M059J (cell line): ENCODE measurements at regions not wholly inside any gene's neighbourhood (a gene's known extent, or its start where the extent isn't known, plus 50 kb on each side); places are given as distances from the start of the nearest gene placed in this dataset.
"Not testable (repeated sequence)": the region's sequence is repeated elsewhere in the genome, so short reads cannot be mapped to it uniquely, and the experiment has no call there.

Source experiments
- DNase-seq: peaks from one replicate; pipeline ENCODE4 v3.0.0-alpha.2; 2012; ENCODE audit warnings: low read depth

DNA sequence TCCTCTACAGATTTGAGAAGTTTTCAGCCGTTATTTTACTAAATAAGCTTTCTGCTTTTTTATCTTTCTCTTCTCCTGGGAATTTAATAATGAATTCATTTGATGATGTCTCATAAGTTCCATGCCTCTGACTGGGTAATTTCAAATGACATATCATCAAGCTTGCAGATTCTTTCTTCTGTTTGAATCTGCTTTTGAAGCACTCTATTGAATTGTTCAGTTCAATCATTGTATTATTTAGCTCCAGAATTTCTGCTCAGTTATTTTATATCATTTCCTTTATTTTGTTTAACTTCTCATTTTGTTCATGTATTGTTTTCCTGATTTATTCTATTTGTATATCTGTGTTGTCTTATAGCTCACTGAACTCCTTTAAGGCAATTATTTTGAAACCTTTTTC is 196.9 kb upstream of the CNTNAP2 start:
- no peak for DNase-seq

DNA sequence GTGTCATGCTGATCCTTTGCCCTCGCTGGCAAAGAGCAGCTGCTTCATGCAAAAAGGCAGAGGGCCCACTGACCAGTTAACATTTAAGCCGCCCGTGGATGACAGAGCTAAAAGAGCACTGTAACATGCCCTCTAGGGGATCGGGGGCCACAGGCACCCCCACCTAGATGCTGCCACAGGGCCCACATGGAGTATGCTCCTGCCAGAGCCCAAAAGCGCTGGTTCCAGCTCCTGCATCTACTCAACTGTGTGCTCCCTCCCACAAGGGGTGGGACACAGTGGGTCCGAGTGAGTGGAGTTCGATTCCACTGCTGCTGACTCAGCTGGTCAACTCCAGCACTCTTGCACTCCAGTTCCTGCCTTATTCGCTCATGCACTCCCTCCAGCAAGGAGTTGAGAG is 199.8 kb upstream of the CNTNAP2 start:
- no peak for DNase-seq

DNA sequence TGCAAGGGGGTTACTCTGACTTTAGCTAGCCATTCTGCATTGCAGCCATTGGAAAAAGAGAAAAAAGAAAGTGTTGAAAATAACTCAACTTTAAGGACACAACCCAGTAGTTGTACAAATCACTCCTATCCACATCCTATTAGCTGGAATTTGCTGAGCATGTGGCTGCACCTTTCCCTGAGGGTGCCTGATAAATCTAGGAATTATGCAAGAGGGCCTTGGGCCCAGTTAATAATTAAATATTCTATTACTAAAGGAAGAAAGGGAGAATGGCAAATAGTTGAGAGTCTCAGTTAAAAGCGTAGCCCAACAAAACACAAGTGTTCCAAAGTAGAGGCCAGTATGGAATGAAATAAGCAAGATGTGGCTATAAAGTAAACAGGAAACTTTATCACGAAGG is 200.9 kb upstream of the CNTNAP2 start:
- no peak for DNase-seq

DNA sequence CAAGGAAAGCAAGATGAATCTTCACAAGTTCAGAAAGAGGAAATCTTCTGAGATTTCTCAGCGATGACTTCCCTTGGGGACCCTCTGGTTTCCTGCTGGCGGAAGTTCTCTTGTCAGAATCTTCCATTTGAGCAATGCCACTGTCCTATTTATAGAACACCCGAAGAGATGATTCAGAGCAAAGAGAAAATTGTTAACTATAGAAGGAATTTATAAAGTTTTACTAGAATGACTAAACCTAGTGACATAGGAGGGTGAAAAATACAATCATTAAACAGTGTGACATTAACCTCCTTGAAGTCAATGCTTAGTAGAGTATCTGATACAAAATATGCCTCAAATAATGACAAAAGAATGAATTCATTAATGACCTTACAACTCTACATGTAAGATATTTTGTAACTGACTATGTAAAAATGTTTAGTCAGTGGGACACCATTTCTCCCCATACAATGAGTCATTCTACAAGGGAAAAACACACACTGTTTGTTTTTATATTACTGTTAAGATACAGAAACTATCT is 206.5 kb upstream of the CNTNAP2 start:
- DNase-seq = peak; percentile 35

DNA sequence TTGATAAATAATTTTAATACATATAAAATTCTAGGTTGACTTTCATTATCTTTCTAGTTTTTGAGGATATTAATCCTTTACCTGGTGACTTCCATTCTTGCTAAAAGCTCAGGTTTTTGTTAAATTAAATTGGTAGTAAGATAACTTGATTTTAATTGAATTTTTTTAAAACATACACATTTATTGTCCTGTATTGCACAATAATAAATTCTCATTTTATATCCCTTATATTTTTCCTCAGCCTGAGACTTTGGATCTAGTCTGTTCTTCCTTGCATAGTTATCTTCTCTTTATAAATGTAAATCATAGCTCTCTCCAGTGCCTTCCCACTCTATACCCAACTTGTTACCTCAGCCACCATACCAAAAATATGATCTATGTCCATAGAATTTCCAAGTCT is 212.9 kb upstream of the CNTNAP2 start:
- no peak for DNase-seq

DNA sequence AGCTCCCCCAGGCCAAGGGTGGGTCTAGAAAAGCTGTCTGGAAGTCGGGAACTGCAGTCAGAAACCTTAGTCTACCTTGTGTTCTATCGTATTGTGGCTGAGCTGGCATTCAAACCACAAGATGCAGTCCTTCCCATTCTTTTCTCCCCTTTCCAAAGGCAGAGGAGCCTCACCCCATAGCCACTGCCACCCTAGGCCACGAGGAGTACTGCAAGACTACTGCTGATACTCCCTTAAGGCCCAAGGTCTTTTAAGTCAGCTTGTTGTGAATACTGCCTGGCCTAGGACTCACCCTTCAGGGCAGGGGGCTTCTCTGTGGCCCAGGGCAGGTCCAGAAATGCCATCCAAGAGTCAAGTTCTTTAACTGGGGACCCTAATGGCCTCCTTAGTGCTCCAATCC is 214.5 kb upstream of the CNTNAP2 start:
- DNase-seq = no peak

DNA sequence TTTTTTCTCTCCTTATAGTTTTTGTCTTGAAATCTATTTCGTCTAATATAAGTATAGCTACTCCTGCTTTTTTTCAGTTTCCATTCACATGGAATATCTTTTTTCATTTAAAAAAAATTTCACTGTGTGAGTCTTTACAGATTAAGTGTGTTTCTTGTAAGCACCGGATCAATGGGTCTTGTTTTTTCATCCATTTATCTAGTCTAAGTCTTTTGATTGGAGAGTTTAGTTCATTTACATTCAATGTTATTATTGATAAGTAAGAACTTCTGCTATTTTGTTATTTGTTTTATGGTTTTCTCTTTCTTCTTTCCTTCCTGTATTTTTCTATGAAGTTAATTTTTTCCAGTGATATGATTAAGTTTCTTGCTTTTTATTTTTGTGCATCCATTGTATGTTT is 216.7 kb upstream of the CNTNAP2 start:
- DNase-seq = no peak

DNA sequence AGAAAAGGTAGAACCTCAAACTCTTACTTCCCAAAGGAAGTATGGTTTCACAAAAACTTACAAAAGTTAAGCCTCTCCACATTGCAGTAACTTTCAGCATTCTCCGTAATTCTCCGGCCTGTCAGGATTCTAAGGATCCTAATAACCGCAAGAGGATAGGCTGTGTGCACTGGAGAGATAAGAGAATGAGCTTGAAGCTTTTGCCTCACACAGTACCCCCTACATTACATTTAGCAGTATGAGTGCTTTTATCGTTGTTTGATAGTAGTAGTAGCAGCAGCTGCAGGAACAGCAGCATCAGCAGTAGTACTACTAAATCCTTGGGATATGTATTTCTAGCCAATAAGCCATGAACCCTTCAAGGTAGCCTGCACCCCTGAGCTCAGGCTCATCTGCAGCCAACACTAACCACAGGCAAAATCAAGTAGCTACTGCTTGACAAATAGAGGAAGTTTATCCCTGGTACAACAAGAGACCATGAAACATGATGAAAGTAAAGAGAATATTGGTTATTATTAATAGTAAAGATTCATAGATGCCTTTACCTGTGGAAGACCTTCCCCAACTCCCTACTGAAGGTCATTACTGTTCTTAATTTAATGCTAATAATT is 222.6 kb upstream of the CNTNAP2 start:
- DNase-seq = no peak

DNA sequence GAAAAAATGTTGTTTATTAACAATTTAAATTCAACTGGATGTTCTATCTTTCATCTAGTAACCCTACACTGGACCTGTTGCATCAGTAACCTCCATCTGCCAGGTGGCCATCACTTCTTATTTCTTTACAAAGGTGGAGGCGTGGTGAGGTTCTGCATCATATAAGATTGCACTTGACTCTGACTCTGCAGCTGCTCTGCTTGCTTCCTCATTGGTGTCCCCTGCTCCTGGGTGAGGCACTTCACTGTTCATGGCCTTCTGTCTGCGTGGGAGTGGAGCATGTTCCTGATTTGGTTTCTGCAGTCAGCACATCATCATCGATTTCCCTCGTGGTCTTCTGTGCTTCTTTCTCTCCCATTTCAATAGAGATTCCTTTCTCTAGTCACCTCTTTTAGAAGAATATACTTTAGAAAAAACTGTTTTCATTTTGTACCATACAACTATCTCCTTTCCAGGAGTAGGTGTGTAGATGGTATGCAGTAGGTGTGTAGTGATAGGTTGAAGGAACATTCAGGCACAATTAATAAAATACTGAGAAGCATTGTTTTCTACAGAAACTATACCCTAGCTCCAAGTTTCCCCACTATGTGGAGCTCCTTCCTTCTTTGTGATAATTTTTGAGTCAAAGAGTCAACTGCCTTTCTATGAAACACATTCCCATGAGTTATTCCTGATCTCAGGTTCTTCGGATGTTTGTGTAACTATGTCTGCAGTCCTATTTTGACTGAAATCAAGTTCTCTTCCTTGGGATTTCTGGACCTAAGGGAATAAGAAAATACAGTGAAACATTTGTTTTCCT is 231.7 kb upstream of the CNTNAP2 start:
- DNase-seq = no peak

DNA sequence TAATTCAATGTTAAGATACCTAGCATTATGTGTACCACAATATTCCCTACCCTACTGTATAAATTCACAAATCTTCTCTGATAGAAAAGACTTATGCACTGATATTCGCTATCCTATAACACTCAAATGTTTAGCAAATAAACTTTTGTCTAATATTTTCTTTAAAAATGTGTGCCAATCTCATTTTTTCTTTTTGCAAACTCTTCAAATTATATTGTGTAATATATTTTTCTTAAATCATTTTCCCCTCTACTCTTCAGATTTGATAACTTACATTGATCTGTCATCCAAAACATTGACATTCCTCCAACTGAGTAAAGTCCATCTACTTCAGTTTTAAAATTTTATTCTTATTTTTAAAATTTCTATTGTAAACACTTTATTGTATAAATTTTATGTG is 240.2 kb upstream of the CNTNAP2 start:
- DNase-seq = no peak

DNA sequence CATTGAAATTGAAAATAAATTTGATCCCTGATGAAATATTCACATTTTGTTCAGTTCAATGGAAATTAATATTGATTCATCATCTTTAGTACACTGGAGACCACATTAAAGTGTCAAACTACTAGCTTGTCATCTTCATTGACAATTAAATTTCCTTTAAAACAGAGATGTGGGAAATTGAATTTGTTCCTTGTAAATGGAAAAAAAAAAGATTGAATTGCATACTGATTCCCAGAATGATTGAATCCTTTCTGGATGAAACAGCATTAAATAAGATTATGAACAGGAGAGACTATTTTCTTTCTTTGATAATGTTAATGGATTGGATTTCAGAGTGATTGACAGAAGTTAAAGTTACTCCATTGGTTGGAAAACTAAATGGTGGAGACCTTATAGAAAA is 241.3 kb upstream of the CNTNAP2 start:
- DNase-seq = no peak

DNA sequence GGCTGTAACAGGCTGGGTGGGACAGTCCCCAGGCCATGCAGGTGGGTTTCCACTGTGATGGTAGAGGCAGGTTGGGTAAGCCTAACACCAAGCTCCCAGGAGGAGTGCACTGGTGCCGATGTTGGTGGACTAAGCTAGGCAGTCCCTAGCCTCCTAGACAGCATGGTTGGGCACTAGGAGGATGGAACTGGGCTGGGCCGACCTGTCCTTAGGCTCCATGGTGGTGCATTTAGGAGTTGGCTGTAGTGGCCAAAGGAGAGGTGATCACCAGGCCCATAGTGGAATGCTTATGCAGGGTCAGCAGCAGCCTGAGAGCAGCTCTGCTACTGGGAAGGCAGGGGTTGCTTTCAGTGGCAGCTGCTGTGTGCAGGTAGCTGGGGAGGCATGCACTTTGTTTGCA is 247.7 kb upstream of the CNTNAP2 start:
- DNase-seq = no peak

DNA sequence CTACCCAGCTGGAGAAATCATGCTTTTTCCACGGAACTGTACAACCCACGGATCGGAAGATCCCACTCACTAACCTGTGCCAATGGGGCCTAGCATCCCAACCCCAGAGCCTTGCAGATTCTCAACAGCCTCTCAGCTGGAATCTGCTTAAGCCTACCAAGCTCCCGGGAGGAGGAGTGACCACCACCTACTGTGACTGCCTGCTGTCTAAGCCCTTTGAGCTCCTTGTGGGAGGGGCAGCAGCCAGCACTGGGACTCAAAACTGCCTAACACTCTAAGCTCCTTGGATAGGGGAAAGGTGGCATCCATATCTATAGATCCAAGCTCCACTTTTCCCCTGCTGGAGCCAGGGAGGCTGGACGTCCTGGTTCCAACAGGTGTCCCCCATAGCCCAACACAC is 254.4 kb upstream of the CNTNAP2 start:
- DNase-seq = no peak

DNA sequence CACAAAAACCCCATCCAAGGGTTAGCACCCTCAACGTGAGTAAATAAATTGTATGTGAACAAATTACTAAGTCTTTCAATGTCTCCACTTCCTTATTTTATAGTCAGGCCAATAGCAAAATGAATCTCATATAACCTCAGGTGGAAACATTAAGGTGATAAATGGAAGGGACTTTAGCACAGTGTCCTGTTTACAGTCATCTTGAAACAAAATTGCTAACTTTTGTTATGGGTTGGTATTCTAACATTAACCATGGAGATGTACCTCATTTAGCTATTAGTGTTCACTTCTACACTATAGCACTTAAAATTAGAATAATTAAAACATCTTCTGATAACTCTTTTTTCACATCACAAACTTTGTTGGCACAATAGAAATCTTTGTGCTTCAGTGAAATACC is 255.8 kb upstream of the CNTNAP2 start:
- DNase-seq = no peak

DNA sequence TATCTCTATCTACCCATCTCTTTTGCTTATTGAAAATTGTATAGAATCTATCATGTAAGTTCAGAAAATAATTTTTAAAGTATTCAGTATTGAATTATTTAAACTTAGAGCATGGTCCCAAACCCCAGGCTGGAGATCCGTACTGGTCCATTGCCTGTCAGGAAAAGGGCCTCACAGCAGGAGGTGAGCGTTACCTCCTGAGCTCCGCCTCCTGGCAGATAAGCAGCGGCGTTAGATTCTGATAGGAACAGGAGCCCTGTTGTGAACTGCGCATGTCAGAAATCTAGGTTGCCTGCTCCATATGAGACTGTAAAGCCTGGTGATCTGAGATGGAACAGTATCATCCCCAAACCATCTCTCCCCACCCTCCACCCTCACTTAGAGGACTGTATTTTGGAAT is 266.0 kb upstream of the CNTNAP2 start:
- DNase-seq = no peak

DNA sequence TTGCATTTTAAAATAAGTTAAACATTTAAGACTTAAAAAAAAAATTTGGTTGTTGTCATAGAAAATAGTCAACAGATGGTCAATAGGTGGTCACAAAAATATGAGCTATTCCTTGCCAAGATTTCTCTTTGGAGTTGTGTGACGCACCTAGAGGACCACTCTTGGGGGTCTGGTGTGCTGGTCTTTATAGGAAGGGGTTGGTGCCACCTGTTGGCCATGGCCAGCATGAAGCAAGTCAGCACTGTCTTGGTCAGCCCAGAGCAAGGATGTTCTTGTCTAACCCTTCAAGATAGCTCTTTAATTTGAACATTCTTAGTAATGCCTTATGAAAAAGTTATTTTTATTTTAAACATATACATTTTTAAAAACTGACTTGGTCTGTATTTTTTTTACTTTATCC is 267.9 kb upstream of the CNTNAP2 start:
- peak; percentile 22 for DNase-seq

DNA sequence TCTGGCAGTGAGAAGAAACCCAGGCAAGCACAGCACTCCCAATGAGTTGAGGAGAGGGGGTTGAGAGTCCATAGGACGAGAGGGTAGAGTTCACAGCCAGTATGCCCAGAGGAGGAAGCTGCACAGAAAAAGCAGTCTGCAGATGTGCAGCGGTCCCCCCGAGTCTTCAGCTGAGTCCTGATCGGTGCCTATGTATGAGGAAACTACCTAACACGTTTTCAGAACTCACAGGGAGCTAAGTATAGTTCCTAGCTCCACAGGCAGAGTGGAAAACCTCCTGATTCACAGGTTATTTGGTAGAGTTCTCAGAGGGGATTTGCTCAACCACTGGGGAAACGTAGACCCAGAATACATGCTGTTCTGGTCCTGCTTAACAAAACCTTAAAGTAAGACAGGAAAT is 271.3 kb upstream of the CNTNAP2 start:
- peak; percentile 3 for DNase-seq

DNA sequence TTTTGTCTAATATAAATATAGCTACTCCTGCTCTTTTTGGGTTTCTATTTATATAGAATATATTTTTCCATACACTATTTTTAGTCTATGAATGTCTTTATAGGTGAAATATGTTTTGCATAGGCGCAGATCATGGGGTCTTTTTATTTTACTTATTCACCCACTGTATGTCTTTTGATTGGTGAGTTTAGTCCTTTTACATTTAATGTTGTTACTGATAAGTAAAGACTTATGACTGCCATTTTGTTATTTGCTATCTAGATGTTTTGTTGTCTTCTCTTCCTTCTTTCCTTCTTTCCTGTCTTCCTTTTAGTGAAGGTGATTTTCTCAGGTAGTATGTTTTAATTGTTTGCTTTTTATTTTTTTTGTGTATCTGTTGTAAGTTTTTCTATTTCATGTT is 276.8 kb upstream of the CNTNAP2 start:
- DNase-seq = no peak

DNA sequence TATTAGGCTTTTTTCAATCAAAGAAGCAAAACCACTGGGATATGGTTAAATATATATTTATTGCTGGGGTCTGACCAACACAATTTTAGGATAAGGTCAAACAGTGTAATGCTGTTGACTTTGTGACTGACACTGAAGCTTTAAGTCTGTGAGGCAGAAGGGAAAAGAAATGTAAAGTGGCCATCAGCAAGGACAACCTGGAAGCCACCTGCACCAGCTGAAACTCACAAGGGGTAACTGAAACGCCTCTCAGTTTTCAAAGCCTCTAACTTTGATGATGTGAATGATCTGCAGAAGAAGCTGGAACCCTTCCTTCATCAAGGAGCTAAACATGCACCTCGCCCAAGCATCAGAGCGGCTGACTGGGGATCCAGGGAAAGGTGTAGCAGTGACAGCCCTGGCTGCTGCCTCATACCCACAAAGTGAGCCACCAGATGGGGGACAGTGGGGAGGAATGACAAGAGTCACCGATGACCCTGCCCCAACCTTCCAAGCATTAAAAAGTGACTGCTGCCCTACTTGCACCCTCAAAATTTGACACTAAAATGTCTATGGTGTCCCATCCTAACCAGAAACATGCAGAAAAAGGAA is 284.9 kb upstream of the CNTNAP2 start:
- no peak for DNase-seq

DNA sequence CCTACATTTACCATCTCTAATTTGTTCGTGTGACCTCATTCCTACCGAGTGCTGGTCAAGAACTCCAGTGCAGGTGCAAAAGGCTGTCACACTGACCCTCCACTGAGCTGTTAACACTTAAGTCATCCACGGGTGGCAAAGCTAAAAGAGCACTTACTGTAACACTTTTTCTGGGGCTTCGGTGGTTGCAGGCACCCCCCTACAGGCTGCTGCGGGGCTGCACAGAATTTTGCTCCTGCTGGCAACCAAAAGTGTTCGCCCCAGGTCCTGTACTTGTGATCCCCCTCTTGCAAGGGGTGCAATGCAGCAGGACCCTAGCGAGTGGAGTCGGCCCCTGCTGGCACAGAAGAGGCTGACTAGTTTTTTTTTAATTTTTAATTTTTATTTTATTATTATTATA is 298.9 kb upstream of the CNTNAP2 start:
- no peak for DNase-seq

DNA sequence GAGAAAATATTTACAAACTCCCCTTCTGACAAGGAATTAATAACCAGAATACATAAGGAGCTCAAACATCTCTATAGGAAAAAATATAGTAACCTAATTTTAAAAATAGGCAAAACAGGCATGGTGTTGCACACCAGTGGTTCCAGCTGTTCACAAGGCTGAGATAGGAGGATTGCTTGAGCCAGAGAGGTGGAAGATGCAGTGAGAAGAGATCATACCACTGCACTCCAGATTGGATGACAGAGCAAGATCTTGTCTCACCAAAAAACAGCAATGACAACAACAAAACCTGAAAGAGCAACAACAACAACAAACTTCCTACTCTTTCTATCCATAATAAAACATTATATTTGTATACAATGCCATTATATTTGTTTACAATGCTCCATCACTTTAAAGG is 304.4 kb upstream of the CNTNAP2 start:
- no peak for DNase-seq

DNA sequence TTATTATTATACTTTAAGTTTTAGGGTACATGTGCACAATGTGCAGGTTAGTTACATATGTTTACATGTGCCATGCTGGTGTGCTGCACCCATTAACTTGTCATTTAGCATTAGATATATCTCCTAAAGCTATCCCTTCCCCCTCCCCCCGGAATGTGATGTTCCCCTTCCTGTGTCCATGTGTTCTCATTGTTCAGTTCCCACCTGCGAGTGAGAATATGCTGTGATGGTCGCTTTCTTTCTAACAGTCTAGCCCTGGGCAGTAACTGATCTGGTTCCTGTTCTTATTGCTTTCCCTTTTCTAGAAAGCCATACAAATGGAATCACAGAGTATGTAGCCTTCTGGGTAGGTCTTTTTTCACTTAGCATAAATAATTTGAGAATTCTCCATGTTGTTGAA is 311.1 kb upstream of the CNTNAP2 start:
- not testable (repeated sequence) for DNase-seq

DNA sequence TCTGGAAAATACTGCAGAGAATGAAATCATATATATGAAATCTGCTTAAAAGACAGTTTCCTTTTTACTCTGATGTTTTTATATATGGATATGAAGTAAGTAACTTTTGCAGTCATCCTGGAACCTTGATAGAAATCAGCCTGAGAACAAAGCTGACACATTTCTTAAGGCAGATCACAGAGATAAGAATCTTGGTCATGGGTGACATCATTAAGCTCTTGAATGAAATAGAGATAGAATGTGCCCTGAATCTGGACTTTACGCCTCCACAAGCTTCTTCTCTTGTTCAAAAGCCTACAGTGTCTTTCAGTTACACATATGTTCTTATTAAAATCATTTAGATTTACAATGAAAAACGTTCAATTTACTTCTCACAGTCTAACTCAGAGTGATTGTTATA is 319.1 kb upstream of the CNTNAP2 start:
- peak; percentile 5 for DNase-seq
